ENCODE measurements at regions not wholly inside any gene's neighbourhood (a gene's known extent, or its start where the extent isn't known, plus 50 kb on each side); places are given as distances from the start of the nearest gene placed in this dataset.
"Not testable (repeated sequence)": the region's sequence is repeated elsewhere in the genome, so short reads cannot be mapped to it uniquely, and the experiment has no call there.

DNA sequence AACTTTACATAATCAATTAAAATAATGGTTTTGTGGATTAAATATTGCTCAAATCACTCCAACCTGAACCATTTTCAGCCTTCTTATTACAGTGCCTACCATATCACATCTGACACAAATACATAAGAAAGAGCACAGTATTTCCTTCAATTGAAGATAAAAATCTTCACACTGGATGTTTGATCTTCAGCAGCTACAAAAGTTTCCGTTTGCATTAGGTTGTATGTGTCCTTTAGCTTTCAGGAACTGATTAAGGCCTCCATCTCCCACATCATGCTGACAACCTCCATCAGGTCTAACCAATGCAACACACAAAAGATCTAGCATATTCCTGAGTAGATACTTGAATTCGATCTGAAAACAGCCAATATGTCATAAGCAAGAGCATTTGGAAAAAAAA, 195.1 kb upstream of the NR5A2 start:
- DNase-seq: no peak

GRCh38 chr1:199834711-199835110, 192.8 kb upstream of the NR5A2 start:
- DNase-seq: no peak

GRCh38 chr1:199836430-199836829, 191.1 kb upstream of the NR5A2 start:
- no peak for DNase-seq

DNA sequence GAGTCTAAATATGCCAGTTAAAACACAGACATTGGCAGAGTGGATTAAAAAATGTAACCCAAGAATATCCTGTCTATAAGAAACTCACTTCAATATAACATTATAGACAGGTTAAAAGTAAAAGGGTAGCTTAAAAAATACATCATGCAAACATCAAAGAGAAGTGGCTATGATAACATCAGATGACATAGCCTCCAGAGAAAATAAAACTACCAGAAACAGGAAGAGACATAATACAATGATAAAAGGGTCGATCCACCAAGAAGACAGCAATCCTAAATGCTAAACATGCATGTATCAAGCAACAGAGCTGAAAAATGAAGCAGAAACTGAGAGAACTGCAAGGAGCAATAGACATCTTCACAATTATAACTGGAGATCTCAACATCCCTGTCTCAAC, 190.2 kb upstream of the NR5A2 start:
- DNase-seq: no peak

- not testable (repeated sequence) for DNase-seq
Measured at GRCh38 chr1:199839608-199840007, 187.9 kb upstream of the NR5A2 start.

DNA sequence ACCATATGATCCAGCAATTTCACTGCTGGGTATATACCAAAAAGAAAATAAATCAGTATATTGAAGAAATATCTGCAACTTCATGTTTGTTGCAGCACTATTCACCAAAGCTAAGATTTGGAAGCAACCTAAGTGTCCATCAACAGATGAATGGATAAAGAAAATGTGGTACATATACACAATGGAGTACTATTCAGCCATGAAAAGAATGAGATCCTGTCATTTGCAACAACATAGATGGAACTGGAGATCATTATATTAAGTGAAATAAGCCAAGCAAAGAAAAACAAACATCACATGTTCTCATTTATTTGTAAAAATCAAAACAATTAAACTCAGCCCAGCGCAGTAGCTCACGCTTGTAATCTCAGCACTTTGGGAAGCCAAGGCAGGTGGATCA, 184.4 kb upstream of the NR5A2 start:
- DNase-seq: not testable (repeated sequence)

DNA sequence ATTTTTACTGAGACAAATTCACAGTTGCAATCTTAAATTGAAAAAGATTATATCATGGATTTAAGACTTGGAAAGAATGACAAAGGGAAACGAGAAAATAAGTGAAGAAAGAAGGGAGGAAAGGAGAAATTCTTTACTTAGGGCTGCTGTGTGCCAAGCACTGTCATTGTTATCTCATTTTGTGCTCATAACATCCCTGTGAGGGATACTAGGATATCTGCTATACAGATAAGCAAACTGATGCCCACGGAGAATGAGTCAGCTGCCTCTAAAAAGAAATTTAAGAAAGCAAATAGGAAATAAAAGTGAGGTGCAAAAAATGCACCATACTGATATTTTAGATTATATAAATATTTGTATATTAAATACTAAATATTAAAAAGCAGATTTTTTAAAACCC, 183.6 kb upstream of the NR5A2 start:
- DNase-seq: no peak

DNA sequence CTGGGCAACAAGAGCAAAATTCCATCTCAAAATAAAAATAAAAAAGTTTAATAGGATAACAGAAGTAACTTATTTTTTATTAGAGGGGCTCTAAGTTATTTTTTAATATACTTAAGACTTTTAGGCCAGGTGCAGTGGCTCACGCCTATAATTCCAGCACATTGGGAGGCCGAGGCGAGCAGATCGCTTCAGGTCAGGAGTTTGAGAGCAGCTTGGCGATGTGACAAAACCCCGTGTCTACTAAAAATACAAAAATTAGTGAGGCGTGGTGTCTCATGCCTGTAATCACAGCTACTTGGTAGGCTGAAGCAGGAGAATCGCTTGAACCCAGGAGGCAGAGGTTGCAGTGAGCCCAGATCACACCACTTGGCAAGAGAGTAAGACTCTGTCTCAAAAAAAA, 180.5 kb upstream of the NR5A2 start:
- no peak for DNase-seq

GRCh38 chr1:199851439-199852140, 175.9 kb upstream of the NR5A2 start:
- no peak for DNase-seq

DNA sequence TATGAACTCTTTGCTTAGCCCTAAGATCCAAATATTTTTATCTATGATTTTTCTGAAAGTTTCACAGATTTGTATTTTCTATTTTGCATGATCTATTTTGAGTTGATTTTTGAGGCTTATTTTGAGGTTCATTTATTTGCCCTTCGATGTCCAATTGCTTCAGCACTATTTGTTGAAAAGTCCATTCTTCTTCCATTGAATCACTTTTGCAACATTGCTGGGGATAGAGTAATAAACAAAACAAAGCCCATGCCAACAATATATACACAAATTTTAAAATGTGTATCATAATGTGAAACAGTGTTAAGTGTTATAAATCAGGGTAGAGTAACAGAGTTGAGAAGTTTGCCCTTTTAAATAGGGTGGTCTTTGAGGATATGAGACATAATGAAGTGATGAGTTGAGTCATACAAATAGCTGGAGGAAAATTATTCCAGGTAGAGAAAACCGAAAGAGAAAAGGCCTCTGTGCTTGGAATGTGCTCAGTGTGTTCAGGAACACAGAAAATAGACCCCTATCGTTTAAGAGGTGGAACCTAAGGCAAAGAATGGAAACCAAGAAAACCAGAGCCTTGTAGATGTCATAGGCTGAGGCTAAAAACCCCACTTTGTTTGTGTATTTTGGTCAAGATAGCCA, 172.7 kb upstream of the NR5A2 start:
- no peak for DNase-seq

GRCh38 chr1:199855580-199855979, 171.9 kb upstream of the NR5A2 start:
- DNase-seq: no peak

GRCh38 chr1:199856216-199856780, 171.2 kb upstream of the NR5A2 start:
- no peak for DNase-seq

DNA sequence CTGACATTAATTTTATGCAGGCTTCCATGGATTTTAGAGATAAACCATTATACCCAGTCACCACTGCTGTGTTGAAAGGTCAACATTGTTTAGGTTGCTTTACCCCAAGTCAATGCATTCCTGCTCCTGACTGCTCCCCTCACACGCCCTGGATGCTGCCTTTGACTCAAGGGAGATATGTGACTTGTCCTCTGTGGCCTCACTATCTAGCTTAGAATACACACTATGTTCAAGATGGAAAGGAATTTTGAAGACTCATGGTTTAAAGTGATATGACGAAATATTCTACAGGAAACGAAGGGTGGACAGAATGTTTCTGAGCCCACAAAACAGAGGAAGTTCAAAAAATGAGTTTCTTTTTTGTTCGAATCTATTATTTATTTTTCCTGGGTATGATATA, 170.4 kb upstream of the NR5A2 start:
- no peak for DNase-seq

DNA sequence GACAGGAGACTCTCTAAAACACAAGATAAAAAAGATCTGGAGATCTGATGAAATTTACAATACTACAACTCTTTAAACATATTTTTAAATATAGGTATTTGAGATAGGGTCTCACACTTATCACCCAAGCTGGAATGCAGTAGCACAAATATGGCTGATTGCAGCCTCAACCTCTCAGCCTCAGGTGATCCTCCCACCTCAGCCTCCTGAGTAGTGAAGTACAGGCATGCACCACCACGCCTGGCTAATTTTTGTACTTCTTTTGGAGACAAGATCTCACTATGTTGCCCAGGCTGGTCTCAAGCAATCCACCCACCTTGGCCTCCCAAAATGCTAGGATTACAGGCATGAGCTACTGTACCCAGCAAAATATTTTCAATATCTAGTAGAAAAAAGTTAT, 170.0 kb upstream of the NR5A2 start:
- DNase-seq: no peak

- no peak for DNase-seq
Measured at GRCh38 chr1:199858171-199858570, 169.3 kb upstream of the NR5A2 start.

DNA sequence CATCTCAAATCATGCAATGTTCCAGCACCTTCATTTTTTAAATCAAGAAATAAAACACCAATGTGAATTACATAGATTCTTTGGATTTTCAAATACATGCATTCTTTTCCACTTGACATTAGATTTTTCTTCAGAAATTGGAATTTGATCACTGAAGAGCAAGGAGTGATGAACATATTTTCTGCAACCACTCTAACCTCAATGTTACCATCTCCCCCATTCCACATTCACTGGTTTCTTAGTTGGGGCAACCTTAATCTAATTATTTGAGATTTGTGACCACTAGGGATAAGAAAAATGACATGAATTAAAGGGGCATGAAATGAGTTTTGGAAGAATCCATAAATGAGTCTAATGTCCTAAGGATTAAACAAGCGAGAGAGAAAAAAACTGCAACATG, 168.7 kb upstream of the NR5A2 start:
- no peak for DNase-seq

- DNase-seq: no peak
Measured at GRCh38 chr1:199859491-199859933, 168.0 kb upstream of the NR5A2 start.

- no peak for DNase-seq
Measured at GRCh38 chr1:199861020-199861795, 166.3 kb upstream of the NR5A2 start.

DNA sequence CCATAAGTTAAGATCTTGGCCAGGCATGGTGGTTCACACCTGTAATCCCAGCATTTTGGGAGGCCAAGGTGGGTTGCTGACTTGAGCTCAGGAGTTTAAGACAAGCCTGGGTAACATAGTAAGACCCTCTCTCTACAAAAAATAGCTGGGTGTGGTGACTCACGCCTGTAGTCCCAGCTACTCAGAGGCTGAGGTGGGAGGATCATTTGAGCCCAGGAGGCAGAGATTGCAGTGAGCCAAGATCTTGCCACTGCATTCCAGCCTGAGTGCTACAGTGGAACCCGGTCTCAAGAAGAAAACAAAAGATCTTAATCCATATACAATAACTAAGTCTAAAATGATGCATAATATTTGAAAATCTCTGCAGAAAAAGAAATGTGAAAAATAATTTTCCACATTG, 165.5 kb upstream of the NR5A2 start:
- no peak for DNase-seq

- DNase-seq: no peak
Measured at GRCh38 chr1:199866210-199866617, 161.3 kb upstream of the NR5A2 start.

DNA sequence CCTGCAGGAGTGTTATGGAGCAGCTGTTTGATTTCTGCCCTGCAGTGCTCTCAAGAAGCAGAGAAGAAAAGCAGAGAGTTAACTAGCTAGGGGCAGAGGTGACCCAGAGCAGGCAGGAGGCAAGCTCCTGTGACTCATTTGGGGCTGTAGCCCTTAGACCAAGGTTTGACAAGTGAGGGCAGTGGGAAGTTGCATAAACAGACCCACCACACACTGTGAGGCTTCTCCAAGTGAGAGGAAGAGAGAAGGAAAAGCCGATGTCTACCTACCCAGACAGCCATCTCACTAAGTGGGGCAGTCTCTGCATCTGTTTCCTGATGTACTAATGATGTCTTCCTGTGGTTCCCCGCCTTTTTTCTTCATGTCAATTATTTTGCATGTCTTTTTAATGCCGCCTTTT, 159.9 kb upstream of the NR5A2 start:
- no peak for DNase-seq

GRCh38 chr1:199868777-199869176, 158.7 kb upstream of the NR5A2 start:
- DNase-seq: no peak

DNA sequence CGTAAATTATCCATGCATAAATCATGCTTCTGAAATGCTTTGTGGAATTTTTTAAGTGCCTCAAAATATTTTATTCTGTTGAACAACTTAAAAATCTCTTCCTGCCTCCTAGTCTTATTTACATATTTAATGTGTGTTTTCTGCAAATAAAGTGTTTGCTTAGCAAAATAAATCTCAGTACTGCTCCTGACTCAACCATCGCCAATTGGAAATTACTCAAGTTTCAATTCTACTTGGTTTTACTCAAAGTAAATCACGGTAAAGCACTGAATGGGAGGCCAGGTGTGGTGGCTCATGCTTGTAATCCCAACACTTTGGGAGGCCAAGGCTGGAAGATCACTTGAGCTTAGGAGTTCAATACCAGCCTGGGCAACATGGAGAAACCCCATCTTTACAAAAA, 152.2 kb upstream of the NR5A2 start:
- DNase-seq: no peak

DNA sequence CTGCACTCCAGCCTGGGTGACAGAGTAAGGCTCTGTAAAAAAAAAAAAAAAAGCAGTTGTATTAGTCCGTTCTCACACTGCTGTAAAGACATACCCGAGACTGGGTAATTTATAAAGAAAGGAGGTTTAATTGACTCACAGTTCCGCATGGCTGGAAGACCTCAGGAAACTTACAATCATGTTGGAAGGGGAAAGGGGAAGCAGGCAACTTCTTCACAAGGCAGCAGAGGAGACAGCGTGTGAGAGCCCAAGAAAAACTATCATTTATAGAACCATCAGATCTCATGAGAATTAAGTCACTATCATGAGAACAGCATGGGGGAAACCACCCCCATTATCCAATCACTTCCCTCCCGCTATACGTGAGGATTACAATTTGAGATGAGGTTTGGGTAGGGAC, 151.7 kb upstream of the NR5A2 start:
- DNase-seq: no peak
